ENCODE measurements at regions not wholly inside any gene's neighbourhood (a gene's known extent, or its start where the extent isn't known, plus 50 kb on each side); places are given as distances from the start of the nearest gene placed in this dataset.

- H3K4me3 ChIP-seq (ENCODE audit: low read length) = no peak overlapping the region
- TF ChIP-seq, protein P1, sequence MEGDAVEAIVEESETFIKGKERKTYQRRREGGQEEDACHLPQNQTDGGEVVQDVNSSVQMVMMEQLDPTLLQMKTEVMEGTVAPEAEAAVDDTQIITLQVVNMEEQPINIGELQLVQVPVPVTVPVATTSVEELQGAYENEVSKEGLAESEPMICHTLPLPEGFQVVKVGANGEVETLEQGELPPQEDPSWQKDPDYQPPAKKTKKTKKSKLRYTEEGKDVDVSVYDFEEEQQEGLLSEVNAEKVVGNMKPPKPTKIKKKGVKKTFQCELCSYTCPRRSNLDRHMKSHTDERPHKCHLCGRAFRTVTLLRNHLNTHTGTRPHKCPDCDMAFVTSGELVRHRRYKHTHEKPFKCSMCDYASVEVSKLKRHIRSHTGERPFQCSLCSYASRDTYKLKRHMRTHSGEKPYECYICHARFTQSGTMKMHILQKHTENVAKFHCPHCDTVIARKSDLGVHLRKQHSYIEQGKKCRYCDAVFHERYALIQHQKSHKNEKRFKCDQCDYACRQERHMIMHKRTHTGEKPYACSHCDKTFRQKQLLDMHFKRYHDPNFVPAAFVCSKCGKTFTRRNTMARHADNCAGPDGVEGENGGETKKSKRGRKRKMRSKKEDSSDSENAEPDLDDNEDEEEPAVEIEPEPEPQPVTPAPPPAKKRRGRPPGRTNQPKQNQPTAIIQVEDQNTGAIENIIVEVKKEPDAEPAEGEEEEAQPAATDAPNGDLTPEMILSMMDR (IDR thresholded peaks at IDR 0.05; ENCODE audit: insufficient read depth, low read depth, low read length, missing control alignments) = no peak
- DNase-seq (ENCODE audit: low read depth) = no peak
Measured at GRCh38 chr20:57867807-57868206, 158.0 kb upstream of the PMEPA1 start.

DNA sequence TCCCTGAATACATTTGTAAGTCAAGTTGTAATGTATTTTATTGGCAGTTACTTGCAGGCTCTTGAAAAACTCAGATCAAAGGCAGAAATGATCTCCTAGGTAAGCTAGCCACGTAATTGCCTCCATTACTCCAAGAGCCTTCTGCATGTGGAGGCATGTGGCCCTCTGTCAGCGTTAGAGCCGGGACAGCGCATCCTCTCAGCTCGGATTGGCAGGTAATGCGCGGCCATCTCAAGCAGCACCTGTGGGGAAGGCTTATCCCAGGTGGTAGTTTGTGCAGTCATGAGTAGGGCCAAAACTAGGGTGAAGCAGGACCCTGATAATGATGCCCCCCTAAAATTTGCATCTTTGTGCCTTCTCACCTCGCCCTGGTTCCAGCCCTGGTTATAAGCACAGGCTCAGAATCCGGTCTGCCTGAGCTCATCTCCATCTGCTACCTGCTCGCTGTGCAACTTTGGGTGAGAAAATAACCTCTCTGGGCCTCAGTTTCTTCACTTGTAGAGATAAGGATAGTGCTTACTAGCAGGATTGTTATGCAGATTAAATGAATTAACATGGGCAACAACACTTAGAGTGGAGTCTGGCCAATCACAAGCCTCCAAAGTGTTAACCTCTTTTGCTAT, 157.5 kb upstream of the PMEPA1 start:
- DNase-seq (ENCODE audit: low read depth) = peak; percentile 16
- H3K4me3 ChIP-seq (ENCODE audit: low read length) = no peak overlapping the region
- TF ChIP-seq, protein P1 (IDR thresholded peaks at IDR 0.05; ENCODE audit: insufficient read depth, low read depth, low read length, missing control alignments) = no peak

DNA sequence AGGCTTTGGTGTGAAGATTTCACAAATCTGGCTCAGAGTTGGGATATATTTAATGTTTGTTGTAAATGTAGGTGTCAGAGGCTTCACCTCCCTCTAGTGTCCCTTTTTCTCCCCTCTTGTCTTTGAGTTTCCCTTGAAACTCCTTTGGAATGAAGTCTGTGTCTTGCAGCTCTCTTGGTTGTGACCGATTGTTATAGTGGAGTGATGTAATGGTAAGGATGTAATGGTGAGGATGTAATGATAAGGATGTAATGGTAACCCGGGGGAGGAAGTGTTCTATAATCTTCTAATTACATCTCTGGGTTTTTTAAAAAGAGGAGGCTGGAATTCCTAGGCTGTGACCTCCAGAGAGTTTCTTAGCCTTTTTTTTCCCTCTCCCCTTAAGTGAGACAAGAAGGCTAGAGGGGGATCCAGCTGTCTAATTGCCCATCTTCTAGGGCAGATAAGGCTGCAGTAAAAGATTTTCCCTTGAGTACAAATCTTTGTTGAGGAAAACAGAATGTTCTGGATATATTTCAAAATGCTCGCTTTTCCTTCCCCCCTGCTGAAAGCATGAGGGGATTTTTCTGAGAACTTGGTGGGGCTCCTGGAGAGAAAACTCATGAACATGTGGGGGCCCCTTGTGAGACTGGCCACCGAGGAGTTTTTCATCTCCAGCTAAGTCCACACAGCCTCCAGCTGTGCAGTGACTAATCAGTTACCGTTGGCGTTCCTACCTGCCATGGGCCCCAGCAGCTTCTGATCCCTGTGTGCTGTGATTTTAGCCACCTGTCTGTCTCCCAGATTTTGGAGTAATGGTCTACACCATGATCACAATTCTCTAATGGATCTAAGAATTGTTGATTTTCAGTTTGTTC, 156.7 kb upstream of the PMEPA1 start:
- H3K4me3 ChIP-seq (ENCODE audit: low read length) = no peak overlapping the region
- TF ChIP-seq, protein P1 (IDR thresholded peaks at IDR 0.05; ENCODE audit: insufficient read depth, low read depth, low read length, missing control alignments) = no peak
- peak; percentile 11 for DNase-seq (ENCODE audit: low read depth)

DNA sequence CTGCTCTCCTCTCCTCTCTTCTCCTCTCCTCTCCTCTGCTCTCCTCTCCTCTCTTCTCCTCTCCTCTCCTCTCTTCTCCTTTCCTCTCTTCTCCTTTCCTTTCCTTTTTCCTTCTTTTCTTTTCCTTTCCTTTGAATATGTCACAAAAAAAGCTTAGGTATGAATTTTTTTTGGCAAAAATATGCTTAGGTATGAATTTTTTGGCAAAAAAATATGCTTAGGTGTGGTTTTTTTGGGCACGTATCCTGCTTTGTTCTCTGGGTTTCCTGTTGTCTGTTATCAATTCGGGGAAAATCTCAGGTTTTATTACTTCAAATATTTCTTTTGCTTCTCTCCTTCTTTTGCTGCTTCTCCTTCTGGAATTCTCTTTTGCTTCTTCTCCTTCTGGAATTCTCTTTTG, 155.5 kb upstream of the PMEPA1 start:
- no peak for DNase-seq (ENCODE audit: low read depth)
- H3K4me3 ChIP-seq (ENCODE audit: low read length) = no peak overlapping the region
- TF ChIP-seq, protein P1 (IDR thresholded peaks at IDR 0.05; ENCODE audit: insufficient read depth, low read depth, low read length, missing control alignments) = no peak

DNA sequence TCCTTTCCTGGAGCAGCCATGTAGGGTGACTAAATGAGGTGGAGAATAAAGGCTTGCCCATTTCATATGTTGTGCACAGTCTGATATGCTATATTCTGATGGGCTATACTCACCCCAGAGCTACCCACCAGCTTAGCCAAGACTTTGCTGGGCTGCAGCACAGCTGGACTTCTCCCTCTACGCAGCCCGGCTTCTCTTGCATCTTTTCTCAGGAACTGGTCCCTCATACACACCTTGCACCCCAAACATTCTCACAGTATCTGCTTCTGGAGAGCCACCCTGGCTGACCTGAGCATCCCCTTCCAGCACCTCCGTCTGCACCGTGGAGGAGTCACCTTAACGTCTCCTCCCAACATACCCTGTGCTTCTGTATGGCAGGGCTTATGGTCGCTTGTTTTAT, 150.8 kb upstream of the PMEPA1 start:
- DNase-seq (ENCODE audit: low read depth) = no peak
- TF ChIP-seq, protein P1 (IDR thresholded peaks at IDR 0.05; ENCODE audit: insufficient read depth, low read depth, low read length, missing control alignments) = no peak

DNA sequence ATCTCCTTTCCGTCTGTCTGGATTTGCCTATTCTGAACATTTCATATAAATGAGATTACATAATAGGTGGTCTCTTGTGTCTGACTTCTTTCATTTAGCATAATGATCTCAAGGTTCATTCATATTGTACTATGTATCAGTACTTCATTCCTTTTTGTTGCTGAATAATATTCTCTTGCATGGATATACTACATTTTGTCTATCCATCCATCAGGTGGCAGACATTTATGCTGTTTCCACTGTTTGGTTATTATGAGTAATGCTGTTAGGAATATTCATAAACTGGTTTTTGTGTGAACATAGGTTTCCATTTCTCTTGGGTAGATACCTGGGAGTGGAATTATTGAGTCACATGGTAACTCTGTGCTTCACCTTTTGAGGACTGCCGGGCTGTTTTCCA, 148.2 kb upstream of the PMEPA1 start:
- H3K4me3 ChIP-seq (ENCODE audit: low read length) = no peak overlapping the region
- TF ChIP-seq, protein P1 (IDR thresholded peaks at IDR 0.05; ENCODE audit: insufficient read depth, low read depth, low read length, missing control alignments) = no peak
- no peak for DNase-seq (ENCODE audit: low read depth)

More for the DNA sequence above, 150.8 kb upstream of the PMEPA1 start:
- H3K4me3 ChIP-seq (ENCODE audit: low read length) = no peak overlapping the region
